A673 (cell line): ENCODE measurements at regions not wholly inside any gene's neighbourhood (a gene's known extent, or its start where the extent isn't known, plus 50 kb on each side); places are given as distances from the start of the nearest gene placed in this dataset.

Experiments used
- BruUV-seq: library from RNA; stranded (reverse); fragments of 400-500 nt; replicated peaks from 2 replicates; lab custom pipeline; 2021; lab: Mats Ljungman, UMichigan
- CTCF ChIA-PET: fragments of 300-600 bp; sonication (Branson Sonifier 250); formaldehyde crosslinking; loops from one replicate; lab custom pipeline; 2022; ENCODE audit warnings: antibody characterized with exemption; lab: Charles Lee
- POLR2A ChIA-PET: fragments of 300-600 bp; sonication (Branson Sonifier 250); formaldehyde crosslinking; loops from one replicate; lab custom pipeline; 2022; ENCODE audit warnings: antibody characterized with exemption; ENCODE audit not compliant: low non-redundant PET; lab: Charles Lee
- DNase-seq: peaks from one replicate; pipeline ENCODE4 v3.0.0-alpha.2; 2015; ENCODE audit warnings: low spot score
- H3K27ac ChIP-seq: fragments of 200-600 bp; sonication (generic); 2 replicates; pipeline ENCODE4 v1.5.1; 2016; ENCODE audit warnings: mixed run types, low read depth, mild to moderate bottlenecking, mixed read lengths, antibody characterized with exemption, low read length; ENCODE audit not compliant: poor library complexity, severe bottlenecking
- H3K27me3 ChIP-seq: fragments of 200-600 bp; sonication (generic); replicated peaks from 2 replicates; pipeline ENCODE4 v1.6.1; 2017; ENCODE audit warnings: mixed run types, low read depth, mild to moderate bottlenecking, mixed read lengths, antibody characterized with exemption, low read length; ENCODE audit not compliant: insufficient read depth, poor library complexity
- H3K36me3 ChIP-seq: fragments of 200-600 bp; sonication (generic); 2 replicates; pipeline ENCODE4 v1.6.1; 2016; ENCODE audit warnings: mixed run types, mild to moderate bottlenecking, mixed read lengths, antibody characterized with exemption, low read length; ENCODE audit not compliant: insufficient read depth, poor library complexity, severe bottlenecking
- H3K4me1 ChIP-seq: fragments of 200-600 bp; sonication (generic); 2 replicates; pipeline ENCODE4 v1.6.1; 2017; ENCODE audit warnings: mixed run types, mild to moderate bottlenecking, mixed read lengths, antibody characterized with exemption, low read length; ENCODE audit not compliant: insufficient read depth, poor library complexity, severe bottlenecking
- H3K4me3 ChIP-seq: fragments of 200-600 bp; sonication (generic); 2 replicates; pipeline ENCODE4 v1.5.1; 2016; ENCODE audit warnings: low read depth, mixed run types, mild to moderate bottlenecking, mixed read lengths, low read length; ENCODE audit not compliant: poor library complexity, severe bottlenecking
- H3K9me3 ChIP-seq: fragments of 200-600 bp; sonication (generic); 2 replicates; pipeline ENCODE4 v1.6.1; 2016; ENCODE audit warnings: mixed run types, low read depth, mild to moderate bottlenecking, mixed read lengths, antibody characterized with exemption, low read length; ENCODE audit not compliant: poor library complexity, severe bottlenecking
- EZH2 ChIP-seq: fragments of 200-600 bp; sonication (generic); IDR thresholded peaks from 2 replicates; pipeline ENCODE4 v1.6.1; 2017; ENCODE audit warnings: borderline replicate concordance, low read depth, mild to moderate bottlenecking, mixed read lengths, antibody characterized with exemption, low read length; ENCODE audit not compliant: poor library complexity, severe bottlenecking
- intact Hi-C: fragments of 100-400 bp; cut with micrococcal nuclease; formaldehyde crosslinking; loops from one replicate; pipeline ENCODE4 v1.10.0; 2022; ENCODE audit not compliant: unreplicated experiment
- TF ChIP-seq, protein P1 (sequence below): fragments of 300-800, 200-600 bp; sonication (generic); conservative IDR thresholded peaks from 2 replicates; pipeline ENCODE4 v1.5.1; 2017; ENCODE audit warnings: low read depth, mild to moderate bottlenecking, antibody characterized with exemption, low read length, moderate library complexity, mixed read lengths

DNA sequence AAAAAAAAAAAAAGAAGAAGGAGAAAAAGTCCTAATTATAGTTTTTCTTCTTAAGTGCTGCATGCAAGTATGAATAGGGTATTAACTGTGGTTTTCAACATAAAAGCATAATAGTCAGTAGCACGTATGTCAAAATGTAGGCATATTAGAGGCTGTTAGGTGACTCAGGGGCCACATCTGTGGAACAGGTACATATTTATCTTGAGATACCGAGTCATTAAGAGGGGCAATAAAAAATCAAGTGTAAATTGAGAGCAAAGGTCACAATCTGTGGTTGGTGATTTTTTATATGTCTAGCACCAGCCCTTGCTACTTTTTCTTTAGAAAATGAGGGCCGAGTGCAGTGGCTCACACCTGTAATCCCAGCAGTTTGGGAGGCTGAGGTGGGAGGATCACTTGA, 1113.8 kb upstream of the RBFOX1 start:
- H3K4me3 ChIP-seq = no peak overlapping the region
- no peak for DNase-seq
- no peaks in the 10 kb centered on the region for H3K36me3 ChIP-seq
- H3K9me3 ChIP-seq = no peaks in the 10 kb centered on the region
- intact Hi-C loops = no loop called here
- POLR2A ChIA-PET = no interaction called here
- no peaks in the 10 kb centered on the region for H3K4me1 ChIP-seq
- no peak overlapping the region for H3K27ac ChIP-seq
- no TSS peak for BruUV-seq
- CTCF ChIA-PET = no interaction called here
- H3K27me3 ChIP-seq = no peaks in the 10 kb centered on the region
- no peak for TF ChIP-seq EZH2
- TF ChIP-seq, protein P1, sequence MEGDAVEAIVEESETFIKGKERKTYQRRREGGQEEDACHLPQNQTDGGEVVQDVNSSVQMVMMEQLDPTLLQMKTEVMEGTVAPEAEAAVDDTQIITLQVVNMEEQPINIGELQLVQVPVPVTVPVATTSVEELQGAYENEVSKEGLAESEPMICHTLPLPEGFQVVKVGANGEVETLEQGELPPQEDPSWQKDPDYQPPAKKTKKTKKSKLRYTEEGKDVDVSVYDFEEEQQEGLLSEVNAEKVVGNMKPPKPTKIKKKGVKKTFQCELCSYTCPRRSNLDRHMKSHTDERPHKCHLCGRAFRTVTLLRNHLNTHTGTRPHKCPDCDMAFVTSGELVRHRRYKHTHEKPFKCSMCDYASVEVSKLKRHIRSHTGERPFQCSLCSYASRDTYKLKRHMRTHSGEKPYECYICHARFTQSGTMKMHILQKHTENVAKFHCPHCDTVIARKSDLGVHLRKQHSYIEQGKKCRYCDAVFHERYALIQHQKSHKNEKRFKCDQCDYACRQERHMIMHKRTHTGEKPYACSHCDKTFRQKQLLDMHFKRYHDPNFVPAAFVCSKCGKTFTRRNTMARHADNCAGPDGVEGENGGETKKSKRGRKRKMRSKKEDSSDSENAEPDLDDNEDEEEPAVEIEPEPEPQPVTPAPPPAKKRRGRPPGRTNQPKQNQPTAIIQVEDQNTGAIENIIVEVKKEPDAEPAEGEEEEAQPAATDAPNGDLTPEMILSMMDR = no peak

DNA sequence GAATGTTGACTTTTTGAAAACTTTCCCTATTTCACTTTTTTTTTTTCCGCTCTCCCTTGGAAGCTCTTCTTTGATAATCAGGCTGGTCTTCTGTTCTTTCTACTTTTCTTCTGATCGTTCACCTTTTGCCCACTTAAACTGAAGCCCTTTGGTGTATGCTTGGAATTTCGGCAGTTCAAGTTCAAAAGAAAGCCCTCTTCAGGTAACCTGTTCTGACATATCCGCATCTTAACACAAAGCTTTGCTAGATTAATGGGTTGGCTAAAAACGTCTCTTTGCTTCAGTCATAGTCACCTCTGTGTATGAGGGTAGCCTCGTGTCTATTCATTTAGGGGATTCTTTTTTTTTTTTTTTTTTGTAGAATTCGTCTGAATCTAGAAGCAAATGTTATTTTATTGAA, 1115.8 kb upstream of the RBFOX1 start:
- POLR2A ChIA-PET = no interaction called here
- no TSS peak for BruUV-seq
- Histone ChIP-seq H3K4me1 (no peaks in the 10 kb centered on the region), H3K27me3 (no peaks in the 10 kb centered on the region), H3K9me3 (no peaks in the 10 kb centered on the region), H3K4me3 (no peak overlapping the region), H3K36me3 (no peaks in the 10 kb centered on the region), H3K27ac (no peak overlapping the region)
- intact Hi-C loops = no loop called here
- DNase-seq = no peak
- TF ChIP-seq, protein P1 = no peak
- no peak for TF ChIP-seq EZH2
- CTCF ChIA-PET = no interaction called here

DNA sequence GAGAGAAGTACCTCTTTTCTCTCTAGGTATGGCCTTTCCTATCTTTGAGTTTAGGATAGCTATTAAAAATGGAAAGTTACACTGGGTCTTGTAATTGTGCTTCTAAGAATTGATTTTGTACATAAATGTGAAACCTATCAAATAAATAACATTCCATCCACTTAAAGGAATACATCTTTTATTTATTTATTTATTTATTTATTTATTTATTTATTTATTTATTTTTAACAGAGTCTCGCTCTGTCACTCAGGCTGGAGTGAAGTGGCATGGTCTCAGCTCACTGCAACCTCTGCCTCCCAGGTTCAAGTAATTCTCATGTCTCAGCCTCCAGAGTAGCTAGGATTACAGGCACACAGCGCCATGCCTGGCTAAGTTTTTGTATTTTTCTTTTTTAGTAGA, 1114.0 kb upstream of the EEF2KMT start:
- Histone ChIP-seq H3K36me3 (no peaks in the 10 kb centered on the region), H3K4me3 (no peak overlapping the region), H3K27me3 (no peaks in the 10 kb centered on the region), H3K27ac (no peak overlapping the region), H3K9me3 (no peaks in the 10 kb centered on the region), H3K4me1 (no peaks in the 10 kb centered on the region)
- intact Hi-C loops = no loop called here
- BruUV-seq = no TSS peak
- no peak for DNase-seq
- CTCF ChIA-PET = no interaction called here
- no peak for TF ChIP-seq EZH2
- TF ChIP-seq, protein P1 = no peak
- POLR2A ChIA-PET = no interaction called here
